ENCODE measurements at regions not wholly inside any gene's neighbourhood (a gene's known extent, or its start where the extent isn't known, plus 50 kb on each side); places are given as distances from the start of the nearest gene placed in this dataset.

GRCh38 chr3:30195352-30195751, 411.0 kb upstream of the TGFBR2 start:
- Histone ChIP-seq H3K4me1 (ENCODE audit: control insufficient read depth in 3 of 3, insufficient read depth in 2 of 3, low read depth in 1 of 3, low read length in 2 of 3) (peaks cover 0 to 10% (median 0%) of the 10 kb centered on the region in 3 donors), H3K27me3 (ENCODE audit: control insufficient read depth in 3 of 3, insufficient read depth in 3 of 3, low read length in 3 of 3) (no peaks in the 10 kb centered on the region), H3K9me3 (ENCODE audit: control insufficient read depth in 2 of 2, insufficient read depth in 1 of 2, low read depth in 1 of 2, low read length in 1 of 2) (no peaks in the 10 kb centered on the region), H3K27ac (ENCODE audit: low read depth in 1 of 3, low read length in 2 of 3) (no peak overlapping the region), H3K36me3 (ENCODE audit: control insufficient read depth in 3 of 3, insufficient read depth in 2 of 3, low read depth in 1 of 3, low read length in 3 of 3) (no peaks in the 10 kb centered on the region), H3K4me3 (ENCODE audit: low read depth in 1 of 3, low read length in 3 of 3) (no peak overlapping the region)
- FAIRE-seq (no peak), DNase-seq (no peak)
- 70 to 96% (median 89%) methylated on average over 2 of the region's 2 CpGs for WGBS, 3 donors

- Histone ChIP-seq H3K4me1 (ENCODE audit: control insufficient read depth in 3 of 3, insufficient read depth in 2 of 3, low read depth in 1 of 3, low read length in 2 of 3) (peaks cover 0 to 5% (median 0%) of the 10 kb centered on the region in 3 donors), H3K9me3 (ENCODE audit: control insufficient read depth in 2 of 2, insufficient read depth in 1 of 2, low read depth in 1 of 2, low read length in 1 of 2) (no peaks in the 10 kb centered on the region), H3K27ac (ENCODE audit: low read depth in 1 of 3, low read length in 2 of 3) (no peak overlapping the region), H3K4me3 (ENCODE audit: low read depth in 1 of 3, low read length in 3 of 3) (no peak overlapping the region), H3K27me3 (ENCODE audit: control insufficient read depth in 3 of 3, insufficient read depth in 3 of 3, low read length in 3 of 3) (no peaks in the 10 kb centered on the region), H3K36me3 (ENCODE audit: control insufficient read depth in 3 of 3, insufficient read depth in 2 of 3, low read depth in 1 of 3, low read length in 3 of 3) (no peaks in the 10 kb centered on the region)
- FAIRE-seq (no peak), DNase-seq (no peak)
Measured at GRCh38 chr3:30198162-30198561, 408.2 kb upstream of the TGFBR2 start.

- no peak overlapping the region for H3K27ac ChIP-seq (ENCODE audit: low read depth in 1 of 3, low read length in 2 of 3)
- 42 to 46% (median 44%) methylated on average over 6 of the region's 6 CpGs for WGBS, 3 donors
- H3K36me3 ChIP-seq (ENCODE audit: control insufficient read depth in 3 of 3, insufficient read depth in 2 of 3, low read depth in 1 of 3, low read length in 3 of 3) = no peaks in the 10 kb centered on the region
- FAIRE-seq (no peak), DNase-seq (peak; percentile 61 to 73)
- H3K4me3 ChIP-seq (ENCODE audit: low read depth in 1 of 3, low read length in 3 of 3) = no peak overlapping the region
- H3K27me3 ChIP-seq (ENCODE audit: control insufficient read depth in 3 of 3, insufficient read depth in 3 of 3, low read length in 3 of 3) = no peaks in the 10 kb centered on the region
- H3K9me3 ChIP-seq (ENCODE audit: control insufficient read depth in 2 of 2, insufficient read depth in 1 of 2, low read depth in 1 of 2, low read length in 1 of 2) = no peaks in the 10 kb centered on the region
- no peaks in the 10 kb centered on the region for H3K4me1 ChIP-seq (ENCODE audit: control insufficient read depth in 3 of 3, insufficient read depth in 2 of 3, low read depth in 1 of 3, low read length in 2 of 3)
Measured at GRCh38 chr3:30199096-30199759, 407.2 kb upstream of the TGFBR2 start.

GRCh38 chr3:30199855-30200254, 406.5 kb upstream of the TGFBR2 start:
- H3K9me3 ChIP-seq (ENCODE audit: control insufficient read depth in 2 of 2, insufficient read depth in 1 of 2, low read depth in 1 of 2, low read length in 1 of 2) = no peaks in the 10 kb centered on the region
- no peaks in the 10 kb centered on the region for H3K36me3 ChIP-seq (ENCODE audit: control insufficient read depth in 3 of 3, insufficient read depth in 2 of 3, low read depth in 1 of 3, low read length in 3 of 3)
- no peaks in the 10 kb centered on the region for H3K27me3 ChIP-seq (ENCODE audit: control insufficient read depth in 3 of 3, insufficient read depth in 3 of 3, low read length in 3 of 3)
- H3K4me1 ChIP-seq (ENCODE audit: control insufficient read depth in 3 of 3, insufficient read depth in 2 of 3, low read depth in 1 of 3, low read length in 2 of 3) = no peaks in the 10 kb centered on the region
- no peak overlapping the region for H3K4me3 ChIP-seq (ENCODE audit: low read depth in 1 of 3, low read length in 3 of 3)
- WGBS, 3 donors = 79 to 97% (median 96%) methylated on average over 3 of the region's 3 CpGs
- no peak for DNase-seq
- no peak overlapping the region for H3K27ac ChIP-seq (ENCODE audit: low read depth in 1 of 3, low read length in 2 of 3)
- no peak for FAIRE-seq

- Histone ChIP-seq H3K36me3 (ENCODE audit: control insufficient read depth in 3 of 3, insufficient read depth in 2 of 3, low read depth in 1 of 3, low read length in 3 of 3) (no peaks in the 10 kb centered on the region), H3K27ac (ENCODE audit: low read depth in 1 of 3, low read length in 2 of 3) (no peak overlapping the region), H3K9me3 (ENCODE audit: control insufficient read depth in 2 of 2, insufficient read depth in 1 of 2, low read depth in 1 of 2, low read length in 1 of 2) (no peaks in the 10 kb centered on the region), H3K4me3 (ENCODE audit: low read depth in 1 of 3, low read length in 3 of 3) (no peak overlapping the region), H3K4me1 (ENCODE audit: control insufficient read depth in 3 of 3, insufficient read depth in 2 of 3, low read depth in 1 of 3, low read length in 2 of 3) (no peaks in the 10 kb centered on the region), H3K27me3 (ENCODE audit: control insufficient read depth in 3 of 3, insufficient read depth in 3 of 3, low read length in 3 of 3) (no peaks in the 10 kb centered on the region)
- no peak for FAIRE-seq
- DNase-seq = no peak
Measured at GRCh38 chr3:30201715-30202114, 404.7 kb upstream of the TGFBR2 start.

GRCh38 chr3:30203301-30203700, 403.1 kb upstream of the TGFBR2 start:
- H3K27me3 ChIP-seq (ENCODE audit: control insufficient read depth in 3 of 3, insufficient read depth in 3 of 3, low read length in 3 of 3) = no peaks in the 10 kb centered on the region
- WGBS, 3 donors = 90 to 98% (median 97%) methylated on average over 2 of the region's 2 CpGs
- FAIRE-seq = no peak
- H3K4me3 ChIP-seq (ENCODE audit: low read depth in 1 of 3, low read length in 3 of 3) = no peak overlapping the region
- no peaks in the 10 kb centered on the region for H3K36me3 ChIP-seq (ENCODE audit: control insufficient read depth in 3 of 3, insufficient read depth in 2 of 3, low read depth in 1 of 3, low read length in 3 of 3)
- H3K27ac ChIP-seq (ENCODE audit: low read depth in 1 of 3, low read length in 2 of 3) = no peak overlapping the region
- no peaks in the 10 kb centered on the region for H3K9me3 ChIP-seq (ENCODE audit: control insufficient read depth in 2 of 2, insufficient read depth in 1 of 2, low read depth in 1 of 2, low read length in 1 of 2)
- no peaks in the 10 kb centered on the region for H3K4me1 ChIP-seq (ENCODE audit: control insufficient read depth in 3 of 3, insufficient read depth in 2 of 3, low read depth in 1 of 3, low read length in 2 of 3)
- no peak for DNase-seq

- H3K4me3 ChIP-seq (ENCODE audit: low read depth in 1 of 3, low read length in 3 of 3) = no peak overlapping the region
- FAIRE-seq = no peak
Measured at GRCh38 chr3:30204126-30204525, 402.3 kb upstream of the TGFBR2 start.

GRCh38 chr3:30206051-30206450, 400.4 kb upstream of the TGFBR2 start:
- Histone ChIP-seq H3K36me3 (ENCODE audit: control insufficient read depth in 3 of 3, insufficient read depth in 2 of 3, low read depth in 1 of 3, low read length in 3 of 3) (no peaks in the 10 kb centered on the region), H3K4me3 (ENCODE audit: low read depth in 1 of 3, low read length in 3 of 3) (no peak overlapping the region), H3K4me1 (ENCODE audit: control insufficient read depth in 3 of 3, insufficient read depth in 2 of 3, low read depth in 1 of 3, low read length in 2 of 3) (no peaks in the 10 kb centered on the region), H3K27ac (ENCODE audit: low read depth in 1 of 3, low read length in 2 of 3) (no peak overlapping the region), H3K27me3 (ENCODE audit: control insufficient read depth in 3 of 3, insufficient read depth in 3 of 3, low read length in 3 of 3) (no peaks in the 10 kb centered on the region), H3K9me3 (ENCODE audit: control insufficient read depth in 2 of 2, insufficient read depth in 1 of 2, low read depth in 1 of 2, low read length in 1 of 2) (no peaks in the 10 kb centered on the region)
- WGBS, 3 donors = 79 to 95% (median 91%) methylated on average over 1 of the region's 1 CpG
- no peak for FAIRE-seq
- DNase-seq = no peak

More at GRCh38 chr3:30204126-30204525, 402.3 kb upstream of the TGFBR2 start:
- Histone ChIP-seq H3K36me3 (ENCODE audit: control insufficient read depth in 3 of 3, insufficient read depth in 2 of 3, low read depth in 1 of 3, low read length in 3 of 3) (no peaks in the 10 kb centered on the region), H3K27me3 (ENCODE audit: control insufficient read depth in 3 of 3, insufficient read depth in 3 of 3, low read length in 3 of 3) (no peaks in the 10 kb centered on the region), H3K27ac (ENCODE audit: low read depth in 1 of 3, low read length in 2 of 3) (no peak overlapping the region), H3K4me1 (ENCODE audit: control insufficient read depth in 3 of 3, insufficient read depth in 2 of 3, low read depth in 1 of 3, low read length in 2 of 3) (no peaks in the 10 kb centered on the region), H3K9me3 (ENCODE audit: control insufficient read depth in 2 of 2, insufficient read depth in 1 of 2, low read depth in 1 of 2, low read length in 1 of 2) (no peaks in the 10 kb centered on the region)
- DNase-seq = no peak

GRCh38 chr3:30221619-30222018, 384.8 kb upstream of the TGFBR2 start:
- DNase-seq = no peak
- no peak for FAIRE-seq
- no peak overlapping the region for H3K4me3 ChIP-seq (ENCODE audit: low read depth in 1 of 3, low read length in 3 of 3)
- H3K36me3 ChIP-seq (ENCODE audit: control insufficient read depth in 3 of 3, insufficient read depth in 2 of 3, low read depth in 1 of 3, low read length in 3 of 3) = no peaks in the 10 kb centered on the region
- no peaks in the 10 kb centered on the region for H3K4me1 ChIP-seq (ENCODE audit: control insufficient read depth in 3 of 3, insufficient read depth in 2 of 3, low read depth in 1 of 3, low read length in 2 of 3)
- no peak overlapping the region for H3K27ac ChIP-seq (ENCODE audit: low read depth in 1 of 3, low read length in 2 of 3)
- H3K9me3 ChIP-seq (ENCODE audit: control insufficient read depth in 2 of 2, insufficient read depth in 1 of 2, low read depth in 1 of 2, low read length in 1 of 2) = no peaks in the 10 kb centered on the region
- 74 to 98% (median 91%) methylated on average over 3 of the region's 3 CpGs for WGBS, 3 donors
- no peaks in the 10 kb centered on the region for H3K27me3 ChIP-seq (ENCODE audit: control insufficient read depth in 3 of 3, insufficient read depth in 3 of 3, low read length in 3 of 3)

All from small intestine (tissue), 7 donors.